ENCODE measurements at regions not wholly inside any gene's neighbourhood (a gene's known extent, or its start where the extent isn't known, plus 50 kb on each side); places are given as distances from the start of the nearest gene placed in this dataset.
A peak's percentile ranks its signal among the peaks of the same experiment; 100 is the strongest.

DNA sequence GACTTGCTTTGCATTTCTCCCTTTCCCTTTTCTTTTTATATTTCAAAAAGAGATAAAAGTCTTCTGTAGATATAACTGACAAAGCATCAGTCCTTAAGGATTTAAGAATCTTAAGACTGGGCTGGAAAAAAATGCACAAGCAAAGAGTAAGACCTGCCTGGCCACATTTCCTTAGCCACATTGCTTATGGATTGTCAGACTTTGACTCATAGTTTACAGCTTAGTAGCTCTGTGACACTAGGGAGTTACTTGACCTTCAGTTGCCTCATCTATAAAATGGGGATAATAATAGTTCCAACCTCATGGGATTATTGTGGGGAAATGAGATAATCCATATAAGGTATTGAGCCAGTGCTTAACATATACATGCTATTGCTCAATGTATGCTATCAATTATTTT lies 66.4 kb upstream of the STK38L start:
- TF ChIP-seq, protein P1, sequence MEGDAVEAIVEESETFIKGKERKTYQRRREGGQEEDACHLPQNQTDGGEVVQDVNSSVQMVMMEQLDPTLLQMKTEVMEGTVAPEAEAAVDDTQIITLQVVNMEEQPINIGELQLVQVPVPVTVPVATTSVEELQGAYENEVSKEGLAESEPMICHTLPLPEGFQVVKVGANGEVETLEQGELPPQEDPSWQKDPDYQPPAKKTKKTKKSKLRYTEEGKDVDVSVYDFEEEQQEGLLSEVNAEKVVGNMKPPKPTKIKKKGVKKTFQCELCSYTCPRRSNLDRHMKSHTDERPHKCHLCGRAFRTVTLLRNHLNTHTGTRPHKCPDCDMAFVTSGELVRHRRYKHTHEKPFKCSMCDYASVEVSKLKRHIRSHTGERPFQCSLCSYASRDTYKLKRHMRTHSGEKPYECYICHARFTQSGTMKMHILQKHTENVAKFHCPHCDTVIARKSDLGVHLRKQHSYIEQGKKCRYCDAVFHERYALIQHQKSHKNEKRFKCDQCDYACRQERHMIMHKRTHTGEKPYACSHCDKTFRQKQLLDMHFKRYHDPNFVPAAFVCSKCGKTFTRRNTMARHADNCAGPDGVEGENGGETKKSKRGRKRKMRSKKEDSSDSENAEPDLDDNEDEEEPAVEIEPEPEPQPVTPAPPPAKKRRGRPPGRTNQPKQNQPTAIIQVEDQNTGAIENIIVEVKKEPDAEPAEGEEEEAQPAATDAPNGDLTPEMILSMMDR (IDR thresholded peaks at IDR 0.05; ENCODE audit: extremely low read depth in 1 of 2, insufficient read depth in 1 of 2, low read depth in 1 of 2, low read length in 2 of 2): no peak
- no peak for TF ChIP-seq MYC (IDR thresholded peaks at IDR 0.05; ENCODE audit: low read depth, low read length)
- TF ChIP-seq EZH2 (IDR thresholded peaks at IDR 0.05; ENCODE audit: borderline replicate concordance, low read depth, low read length, severe bottlenecking): no peak
- no peak for TF ChIP-seq POLR2A (IDR thresholded peaks at IDR 0.05; ENCODE audit: low read depth, low read length)
- TF ChIP-seq, protein P2, sequence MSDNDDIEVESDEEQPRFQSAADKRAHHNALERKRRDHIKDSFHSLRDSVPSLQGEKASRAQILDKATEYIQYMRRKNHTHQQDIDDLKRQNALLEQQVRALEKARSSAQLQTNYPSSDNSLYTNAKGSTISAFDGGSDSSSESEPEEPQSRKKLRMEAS (IDR thresholded peaks at IDR 0.05; ENCODE audit: insufficient read depth, insufficient read length): no peak
- peak; percentile 29 for TF ChIP-seq FOS (IDR thresholded peaks at IDR 0.05; ENCODE audit: borderline replicate concordance, insufficient read depth, low read length)
- TF ChIP-seq POLR2AphosphoS5 (IDR thresholded peaks at IDR 0.05; ENCODE audit: insufficient read depth, low read depth, low read length): peak; percentile 20
- TF ChIP-seq JUN (IDR thresholded peaks at IDR 0.05; ENCODE audit: borderline replicate concordance, insufficient read depth, insufficient read length, low read depth): peak; percentile 14
- TF ChIP-seq GATA2 (IDR thresholded peaks at IDR 0.05; ENCODE audit: insufficient read depth, insufficient read length, low read depth, low read length): no peak

Measured in endothelial cell of umbilical vein (primary cell).